Spleen (tissue), 11 donors: ENCODE measurements at regions not wholly inside any gene's neighbourhood (a gene's known extent, or its start where the extent isn't known, plus 50 kb on each side); places are given as distances from the start of the nearest gene placed in this dataset.
"Not testable (repeated sequence)": the region's sequence is repeated elsewhere in the genome, so short reads cannot be mapped to it uniquely, and the experiment has no call there.

Experiments used
- DNase-seq: peaks from one replicate; pipeline ENCODE4 v3.0.0-alpha.2; 2020
- H3K27ac ChIP-seq, 8 donors: fragments of 200-600 bp; sonication (generic) in 7 of 8; 1 replicate in 4 of 8; 2 replicates in 4 of 8; pipeline versions ENCODE4 v1.5.0 to v1.8.0; 2016 to 2021; ENCODE audit warnings: inconsistent platforms in 4 of 8, mild to moderate bottlenecking in 4 of 8, moderate library complexity in 1 of 8
- H3K27me3 ChIP-seq, 7 donors: fragments of 200-600 bp; sonication (generic) in 6 of 7; replicated peaks in 1 of 7; 1 replicate in 4 of 7; 2 replicates in 3 of 7; pipeline versions ENCODE4 v1.5.0 to v1.8.0; 2016 to 2021; ENCODE audit warnings: inconsistent platforms in 3 of 7, mild to moderate bottlenecking in 1 of 7
- H3K36me3 ChIP-seq, 6 donors: fragments of 200-600 bp; sonication (generic) in 5 of 6; 1 replicate in 4 of 6; 2 replicates in 2 of 6; pipeline versions ENCODE4 v1.5.0 to v1.8.0; 2016 to 2021; ENCODE audit warnings: inconsistent platforms in 2 of 6
- H3K4me1 ChIP-seq, 6 donors: fragments of 200-600 bp; sonication (generic) in 5 of 6; 1 replicate in 3 of 6; 2 replicates in 3 of 6; pipeline versions ENCODE4 v1.5.0 to v1.8.0; 2016 to 2021; ENCODE audit warnings: inconsistent platforms in 3 of 6
- H3K4me3 ChIP-seq, 8 donors: fragments of 200-600 bp; sonication (generic) in 7 of 8; 1 replicate in 4 of 8; 2 replicates in 4 of 8; pipeline versions ENCODE4 v1.5.0 to v1.8.0; 2016 to 2021; ENCODE audit warnings: inconsistent platforms in 4 of 8, mild to moderate bottlenecking in 4 of 8, moderate library complexity in 2 of 8
- H3K9me3 ChIP-seq, 8 donors: fragments of 200-600 bp; sonication (generic) in 7 of 8; 1 replicate in 4 of 8; 2 replicates in 4 of 8; pipeline versions ENCODE4 v1.5.0 to v1.8.0; 2016 to 2021; ENCODE audit warnings: inconsistent platforms in 4 of 8
- CTCF ChIP-seq, 11 experiments: fragments of 200-600 bp in 7 of 11; fragments of 450-650 bp in 4 of 11; sonication (generic) in 4 of 11; IDR thresholded peaks in 8 of 11; conservative IDR thresholded peaks in 3 of 11; 1 replicate in 7 of 11; 2 replicates in 4 of 11; pipeline versions ENCODE4 v1.4.0 to v1.8.0; 2016 to 2021; ENCODE audit warnings: antibody characterized with exemption in 11 of 11, inconsistent platforms in 4 of 11, mild to moderate bottlenecking in 1 of 11
- POLR2A ChIP-seq, 3 donors: fragments of 450-650 bp; IDR thresholded peaks; one replicate each; pipeline ENCODE4 v1.5.1; 2017; ENCODE audit warnings: antibody characterized with exemption in 3 of 3, mild to moderate bottlenecking in 1 of 3
- POLR2AphosphoS5 ChIP-seq, 3 donors: sonication (generic); formaldehyde crosslinking; IDR thresholded peaks; one replicate each; pipeline ENCODE4 v1.5.1; 2017; ENCODE audit warnings: antibody characterized with exemption in 3 of 3
- WGBS, 5 donors: extraction: QIAGEN DNeasy Blood & Tissue Kit in 3 of 5; methylation state at CpG; one replicate each; pipeline versions ENCODE4 v1.1.5 to v1.1.7; 2013 to 2018; 5-methylcytosine and 5-hydroxymethylcytosine counted together
- intact Hi-C: fragments of 100-400 bp; cut with DNase I; formaldehyde crosslinking; loops from one replicate; pipeline ENCODE4 v1.15.0; 2023; ENCODE audit warnings: low total_unique reads
- donor health status: healthy with polysubstance abuse.
- donor health status: DM: no; HTN: no; CAD: no; lungs with moderate emphysema.
- donor health status: DM: no; HTN: no; CAD: no.
- donor health status: Bipolar disorder and iron deficiency.
- donor health status: healthy.
- donor health status: DM: no; HTN: no; CAD: no.
- donor health status: DM: yes; HTN: yes; CAD: no.

GRCh38 chr14:97995531-97995930 lies 1198.3 kb downstream of the VRK1 start:
- Histone ChIP-seq H3K36me3 (no peaks in the 10 kb centered on the region), H3K4me1 (peaks cover 0 to 12% (median 0%) of the 10 kb centered on the region in 6 donors), H3K27ac (peak overlapping the region in 5 of 8 donors; percentile 11 to 82 (median 75)), H3K4me3 (no peak overlapping the region), H3K9me3 (no peaks in the 10 kb centered on the region), H3K27me3 (no peaks in the 10 kb centered on the region)
- no peak for TF ChIP-seq POLR2AphosphoS5 (IDR thresholded peaks at IDR 0.05)
- TF ChIP-seq POLR2A (IDR thresholded peaks at IDR 0.05): no peak
- TF ChIP-seq CTCF (IDR thresholded peaks at IDR 0.05 in 8 of 11, conservative IDR thresholded peaks at IDR 0.05 in 3 of 11): no peak
- intact Hi-C loops: no loop called here
- no peak for DNase-seq
- WGBS, 5 donors: 79 to 92% (median 82%) methylated on average over 2 of the region's 2 CpGs

DNA sequence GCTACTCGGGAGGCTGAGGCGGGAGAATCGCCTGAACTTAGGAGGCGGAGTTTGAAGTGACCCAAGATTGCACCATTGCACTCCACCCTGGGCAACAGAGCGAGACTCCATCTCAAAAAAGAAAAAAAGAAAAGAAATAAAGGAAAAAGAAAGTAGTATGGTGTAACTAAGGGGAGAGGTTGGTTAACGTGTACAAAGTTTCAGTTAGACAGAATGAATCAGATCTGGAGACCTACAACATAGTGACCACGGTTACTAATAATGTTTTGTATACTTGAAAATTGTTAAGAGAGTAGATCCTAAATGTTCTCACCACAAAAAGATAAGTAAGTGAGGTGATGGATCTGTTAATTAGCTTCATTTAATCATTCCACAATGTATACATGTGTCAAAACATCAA lies 1208.8 kb downstream of the VRK1 start:
- 88 to 93% (median 90%) methylated on average over 7 of the region's 7 CpGs for WGBS, 5 donors
- Histone ChIP-seq H3K4me1 (no peaks in the 10 kb centered on the region), H3K9me3 (peaks cover 0 to 5% (median 0%) of the 10 kb centered on the region in 8 donors), H3K27me3 (no peaks in the 10 kb centered on the region), H3K27ac (no peak overlapping the region), H3K4me3 (no peak overlapping the region), H3K36me3 (no peaks in the 10 kb centered on the region)
- intact Hi-C loops: no loop called here
- TF ChIP-seq CTCF (IDR thresholded peaks at IDR 0.05 in 8 of 11, conservative IDR thresholded peaks at IDR 0.05 in 3 of 11): no peak
- no peak for TF ChIP-seq POLR2A (IDR thresholded peaks at IDR 0.05)
- no peak for TF ChIP-seq POLR2AphosphoS5 (IDR thresholded peaks at IDR 0.05)
- no peak for DNase-seq

GRCh38 chr14:98008381-98009113 lies 1211.4 kb downstream of the VRK1 start:
- DNase-seq: no peak
- TF ChIP-seq POLR2A (IDR thresholded peaks at IDR 0.05): no peak
- TF ChIP-seq CTCF (IDR thresholded peaks at IDR 0.05 in 8 of 11, conservative IDR thresholded peaks at IDR 0.05 in 3 of 11): no peak
- no peak for TF ChIP-seq POLR2AphosphoS5 (IDR thresholded peaks at IDR 0.05)
- Histone ChIP-seq H3K36me3 (no peaks in the 10 kb centered on the region), H3K27ac (no peak overlapping the region), H3K9me3 (peaks cover 0 to 5% (median 0%) of the 10 kb centered on the region in 8 donors), H3K4me3 (no peak overlapping the region), H3K4me1 (no peaks in the 10 kb centered on the region), H3K27me3 (no peaks in the 10 kb centered on the region)
- 79 to 90% (median 84%) methylated on average over 4 of the region's 4 CpGs for WGBS, 5 donors
- intact Hi-C loops: no loop called here

- H3K27ac ChIP-seq, H3K4me3 ChIP-seq, H3K36me3 ChIP-seq, H3K9me3 ChIP-seq, intact Hi-C loops, DNase-seq, H3K27me3 ChIP-seq, H3K4me1 ChIP-seq: not testable (repeated sequence)
- 80 to 94% (median 89%) methylated on average over 3 of the region's 3 CpGs for WGBS, 5 donors
Observed at GRCh38 chr14:98009177-98009576, 1212.0 kb downstream of the VRK1 start.
